H9 (cell line): ENCODE measurements at regions not wholly inside any gene's neighbourhood (a gene's known extent, or its start where the extent isn't known, plus 50 kb on each side); places are given as distances from the start of the nearest gene placed in this dataset.

ENCODE experiments used
- DNase-seq: peaks from one replicate; pipeline ENCODE4 v3.0.0-alpha.2; 2017
- H2AFZ ChIP-seq: one replicate; pipeline ENCODE4 v1.6.1; 2013; ENCODE audit warnings: mild to moderate bottlenecking, low read length, control low read depth, moderate library complexity
- H2AK5ac ChIP-seq: 2 replicates; pipeline ENCODE4 v1.6.1; 2013; ENCODE audit warnings: low read length, control low read depth, mixed read lengths; ENCODE audit not compliant: insufficient read length
- H2BK120ac ChIP-seq: one replicate; pipeline ENCODE4 v1.6.1; 2013; ENCODE audit warnings: low read depth, mild to moderate bottlenecking, low read length, control low read depth, inconsistent platforms; ENCODE audit not compliant: poor library complexity, severe bottlenecking
- H2BK12ac ChIP-seq: 2 replicates; pipeline ENCODE4 v1.6.1; 2013; ENCODE audit warnings: low read length, control low read depth, mixed read lengths, low read depth; ENCODE audit not compliant: insufficient read length
- H2BK15ac ChIP-seq: 2 replicates; pipeline ENCODE4 v1.6.1; 2013; ENCODE audit warnings: low read depth, low read length, control low read depth
- H2BK20ac ChIP-seq: one replicate; pipeline ENCODE4 v1.6.1; 2013; ENCODE audit warnings: low read depth, mild to moderate bottlenecking, low read length, control low read depth, inconsistent platforms; ENCODE audit not compliant: poor library complexity, severe bottlenecking
- H2BK5ac ChIP-seq: 2 replicates; pipeline ENCODE4 v1.6.1; 2013; ENCODE audit warnings: low read length, control low read depth, mixed read lengths; ENCODE audit not compliant: insufficient read length
- H3K14ac ChIP-seq: 2 replicates; pipeline ENCODE4 v1.6.1; 2013; ENCODE audit warnings: low read length, control low read depth; ENCODE audit not compliant: insufficient read depth
- H3K18ac ChIP-seq: 2 replicates; pipeline ENCODE4 v1.6.1; 2013; ENCODE audit warnings: low read depth, mild to moderate bottlenecking, mixed read lengths, low read length, control low read depth; ENCODE audit not compliant: insufficient read length
- H3K23ac ChIP-seq: 2 replicates; pipeline ENCODE4 v1.6.1; 2013; ENCODE audit warnings: low read length, control low read depth, mixed read lengths, low read depth; ENCODE audit not compliant: insufficient read length
- H3K23me2 ChIP-seq: 2 replicates; pipeline ENCODE4 v1.6.1; 2013; ENCODE audit warnings: low read depth, mild to moderate bottlenecking, mixed read lengths, low read length, control low read depth; ENCODE audit not compliant: insufficient read length, poor library complexity, severe bottlenecking
- H3K27ac ChIP-seq: 2 replicates; pipeline ENCODE4 v1.5.1; 2013; ENCODE audit warnings: low read length, control low read depth, mixed read lengths, low read depth; ENCODE audit not compliant: insufficient read length
- H3K27me3 ChIP-seq: 2 replicates; pipeline ENCODE4 v1.6.1; 2013; ENCODE audit warnings: low read length, control low read depth, inconsistent platforms; ENCODE audit not compliant: insufficient read depth
- H3K4ac ChIP-seq: 2 replicates; pipeline ENCODE4 v1.6.1; 2013; ENCODE audit warnings: low read depth, mild to moderate bottlenecking, control low read depth, inconsistent platforms, low read length, moderate library complexity
- H3K4me1 ChIP-seq: 2 replicates; pipeline ENCODE4 v1.6.1; 2013; ENCODE audit warnings: low read length, control low read depth, inconsistent platforms; ENCODE audit not compliant: insufficient read depth
- H3K4me2 ChIP-seq: 2 replicates; pipeline ENCODE4 v1.6.1; 2013; ENCODE audit warnings: low read length, control low read depth, mixed read lengths; ENCODE audit not compliant: insufficient read length, insufficient read depth
- H3K56ac ChIP-seq: 2 replicates; pipeline ENCODE4 v1.6.1; 2013; ENCODE audit warnings: low read depth, mild to moderate bottlenecking, mixed read lengths, low read length, control low read depth; ENCODE audit not compliant: insufficient read length
- H3K79me1 ChIP-seq: 2 replicates; pipeline ENCODE4 v1.6.1; 2013; ENCODE audit warnings: low read depth, mild to moderate bottlenecking, moderate library complexity, low read length, control low read depth, inconsistent platforms; ENCODE audit not compliant: insufficient read depth, poor library complexity, severe bottlenecking
- H3K79me2 ChIP-seq: 2 replicates; pipeline ENCODE4 v1.6.1; 2013; ENCODE audit warnings: low read length, control low read depth, inconsistent platforms; ENCODE audit not compliant: insufficient read depth
- H3K9ac ChIP-seq: 2 replicates; pipeline ENCODE4 v1.6.1; 2013; ENCODE audit warnings: low read length, control low read depth, mixed read lengths; ENCODE audit not compliant: insufficient read length; ENCODE audit errors: extremely low read depth
- H3K9me3 ChIP-seq: one replicate; pipeline ENCODE4 v1.6.1; 2013; ENCODE audit warnings: low read depth, low read length, inconsistent platforms; ENCODE audit not compliant: control insufficient read depth
- H3T11ph ChIP-seq: one replicate; pipeline ENCODE4 v1.6.1; 2013; ENCODE audit warnings: mild to moderate bottlenecking, low read length, control low read depth, inconsistent platforms
- H4K20me1 ChIP-seq: one replicate; pipeline ENCODE4 v1.6.1; 2013; ENCODE audit not compliant: control insufficient read depth, insufficient read length, insufficient read depth
- H4K5ac ChIP-seq: 2 replicates; pipeline ENCODE4 v1.6.1; 2013; ENCODE audit warnings: low read depth, mild to moderate bottlenecking, mixed read lengths, low read length, control low read depth; ENCODE audit not compliant: insufficient read length
- H4K8ac ChIP-seq: replicated peaks from 2 replicates; pipeline ENCODE4 v1.6.1; 2013; ENCODE audit warnings: low read length, control low read depth, mixed read lengths, low read depth; ENCODE audit not compliant: insufficient read length
- H4K91ac ChIP-seq: 2 replicates; pipeline ENCODE4 v1.6.1; 2013; ENCODE audit warnings: low read depth, mild to moderate bottlenecking, moderate library complexity, mixed read lengths, low read length, control low read depth; ENCODE audit not compliant: insufficient read length
- H3K27ac Mint-ChIP-seq, 3 experiments: 2 replicates in 2 of 3; 3 replicates in 1 of 3; pipeline ENCODE4 v1.8.0; 2020 to 2021; ENCODE audit warnings: mixed read lengths in 3 of 3, mild to moderate bottlenecking in 1 of 3, moderate library complexity in 1 of 3
- H3K27me3 Mint-ChIP-seq: 2 replicates; pipeline ENCODE4 v1.8.0; 2021; ENCODE audit warnings: low read depth, mild to moderate bottlenecking, moderate library complexity, mixed read lengths
- H3K36me3 Mint-ChIP-seq, 3 experiments: 2 replicates in 2 of 3; 3 replicates in 1 of 3; pipeline ENCODE4 v1.8.0; 2020 to 2021; ENCODE audit warnings: low read depth in 3 of 3, mixed read lengths in 3 of 3; ENCODE audit not compliant: insufficient read depth in 1 of 3
- H3K4me1 Mint-ChIP-seq, 2 experiments: 2 replicates each; pipeline ENCODE4 v1.8.0; 2020; ENCODE audit warnings: mixed read lengths in 2 of 2
- H3K4me3 Mint-ChIP-seq, 2 experiments: 2 replicates in 1 of 2; 3 replicates in 1 of 2; pipeline ENCODE4 v1.8.0; 2020 to 2021; ENCODE audit warnings: mild to moderate bottlenecking in 2 of 2, mixed read lengths in 2 of 2, moderate library complexity in 1 of 2
- H3K9me3 Mint-ChIP-seq, 2 experiments: 2 replicates in 1 of 2; 3 replicates in 1 of 2; pipeline ENCODE4 v1.8.0; 2020; ENCODE audit warnings: mild to moderate bottlenecking in 2 of 2, mixed read lengths in 2 of 2, moderate library complexity in 1 of 2
- whole genome bisulfite sequencing: extraction: QIAGEN DNeasy Blood & Tissue Kit; methylation state at CpG from one replicate; pipeline ENCODE4 v1.1.7; 2013; ENCODE audit warnings: missing lambda C conversion rate, low lambda C conversion rate, mixed read lengths; ENCODE audit not compliant: insufficient read length; ENCODE audit errors: extremely low coverage; 5-methylcytosine and 5-hydroxymethylcytosine counted together
- TF ChIP-seq, protein P1 (sequence below): fragments of 200-600 bp; sonication (generic); conservative IDR thresholded peaks from 3 replicates; pipeline ENCODE4 v1.8.0; 2021; ENCODE audit warnings: antibody characterized with exemption, mild to moderate bottlenecking

DNA sequence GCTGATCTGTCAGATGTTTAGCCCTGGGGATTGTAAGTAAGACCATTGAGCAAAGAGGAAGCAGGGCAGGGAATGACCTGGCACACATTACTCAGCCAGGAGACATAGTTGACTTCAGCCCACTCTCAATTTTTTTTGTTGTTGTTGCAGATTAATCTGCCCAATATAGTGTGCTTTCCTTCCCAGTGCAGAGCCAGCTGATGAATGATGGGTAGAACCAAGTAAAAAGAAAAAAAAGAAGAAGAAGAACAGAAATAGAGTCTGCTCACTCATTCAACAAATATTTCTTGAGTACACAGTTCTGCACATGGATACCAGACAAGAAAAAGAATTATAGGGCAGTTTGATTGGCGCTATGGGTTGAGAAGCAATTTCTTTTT is 292.7 kb downstream of the ETS1 start:
- Mint-ChIP-seq H3K27me3 (peaks cover 6% of the 10 kb centered on the region), H3K27ac (no peak overlapping the region), H3K36me3 (no peaks in the 10 kb centered on the region; a peak in 1 of 7 replicates), H3K9me3 (no peaks in the 10 kb centered on the region), H3K4me3 (no peak overlapping the region), H3K4me1 (peaks cover 12% of the 10 kb centered on the region in 2 experiments)
- Histone ChIP-seq H3K14ac (no peak overlapping the region), H2BK15ac (no peak overlapping the region), H3K18ac (no peak overlapping the region), H3T11ph (no peak overlapping the region), H3K27me3 (no peaks in the 10 kb centered on the region), H2BK5ac (no peak overlapping the region), H3K9me3 (no peaks in the 10 kb centered on the region), H3K4ac (no peak overlapping the region), H3K9ac (no peak overlapping the region), H3K79me2 (no peaks in the 10 kb centered on the region), H4K5ac (no peak overlapping the region), H2AK5ac (no peak overlapping the region), H2AFZ (no peak overlapping the region), H4K20me1 (no peaks in the 10 kb centered on the region), H3K79me1 (no peaks in the 10 kb centered on the region), H3K4me2 (no peak overlapping the region), H4K8ac (no peak overlapping the region), H4K91ac (no peak overlapping the region), H3K23ac (no peak overlapping the region), H2BK12ac (no peak overlapping the region), H3K4me1 (no peaks in the 10 kb centered on the region), H2BK120ac (no peak overlapping the region), H3K27ac (no peak overlapping the region), H3K56ac (no peak overlapping the region), H3K23me2 (no peaks in the 10 kb centered on the region), H2BK20ac (no peak overlapping the region)
- TF ChIP-seq, protein P1, sequence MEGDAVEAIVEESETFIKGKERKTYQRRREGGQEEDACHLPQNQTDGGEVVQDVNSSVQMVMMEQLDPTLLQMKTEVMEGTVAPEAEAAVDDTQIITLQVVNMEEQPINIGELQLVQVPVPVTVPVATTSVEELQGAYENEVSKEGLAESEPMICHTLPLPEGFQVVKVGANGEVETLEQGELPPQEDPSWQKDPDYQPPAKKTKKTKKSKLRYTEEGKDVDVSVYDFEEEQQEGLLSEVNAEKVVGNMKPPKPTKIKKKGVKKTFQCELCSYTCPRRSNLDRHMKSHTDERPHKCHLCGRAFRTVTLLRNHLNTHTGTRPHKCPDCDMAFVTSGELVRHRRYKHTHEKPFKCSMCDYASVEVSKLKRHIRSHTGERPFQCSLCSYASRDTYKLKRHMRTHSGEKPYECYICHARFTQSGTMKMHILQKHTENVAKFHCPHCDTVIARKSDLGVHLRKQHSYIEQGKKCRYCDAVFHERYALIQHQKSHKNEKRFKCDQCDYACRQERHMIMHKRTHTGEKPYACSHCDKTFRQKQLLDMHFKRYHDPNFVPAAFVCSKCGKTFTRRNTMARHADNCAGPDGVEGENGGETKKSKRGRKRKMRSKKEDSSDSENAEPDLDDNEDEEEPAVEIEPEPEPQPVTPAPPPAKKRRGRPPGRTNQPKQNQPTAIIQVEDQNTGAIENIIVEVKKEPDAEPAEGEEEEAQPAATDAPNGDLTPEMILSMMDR, result no peak
- WGBS, result no CpG with 5 or more reads among the region's 1 CpG
- no peak for DNase-seq
